Activated CD4-positive, alpha-beta T cell treated with anti-CD3 and anti-CD28 coated beads, Interleukin-2, Interleukin-4, amounts not matched to agents 100 ng/mL and 50 ng/mL, durations not matched to agents 16 hours and 8 hours (primary cell): ENCODE measurements at regions not wholly inside any gene's neighbourhood (a gene's known extent, or its start where the extent isn't known, plus 50 kb on each side); places are given as distances from the start of the nearest gene placed in this dataset.
"Not testable (repeated sequence)": the region's sequence is repeated elsewhere in the genome, so short reads cannot be mapped to it uniquely, and the experiment has no call there.

Source experiments
- DNase-seq: peaks from one replicate; pipeline ENCODE4 v3.0.0-alpha.2; 2020; ENCODE audit warnings: low spot score

DNA sequence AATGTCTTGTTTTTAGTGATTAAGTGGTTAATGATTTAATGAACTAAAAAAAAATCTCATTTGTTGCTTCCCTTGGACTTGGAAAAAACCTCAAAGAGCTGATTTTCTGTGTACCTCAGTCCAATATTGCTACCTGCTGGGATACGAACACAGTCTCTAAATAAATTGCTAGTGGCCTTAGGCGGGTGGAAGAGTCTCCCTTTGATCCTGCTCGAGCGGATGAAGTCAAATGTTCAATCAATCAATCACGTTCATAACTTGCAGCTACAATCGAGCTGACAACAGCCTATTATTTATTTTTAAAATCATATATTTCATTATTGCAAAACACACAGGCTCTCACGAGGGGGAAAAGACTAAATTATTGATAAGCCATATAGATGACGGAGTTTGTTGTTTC lies 57.3 kb upstream of the HABP2 start:
- no peak for DNase-seq

DNA sequence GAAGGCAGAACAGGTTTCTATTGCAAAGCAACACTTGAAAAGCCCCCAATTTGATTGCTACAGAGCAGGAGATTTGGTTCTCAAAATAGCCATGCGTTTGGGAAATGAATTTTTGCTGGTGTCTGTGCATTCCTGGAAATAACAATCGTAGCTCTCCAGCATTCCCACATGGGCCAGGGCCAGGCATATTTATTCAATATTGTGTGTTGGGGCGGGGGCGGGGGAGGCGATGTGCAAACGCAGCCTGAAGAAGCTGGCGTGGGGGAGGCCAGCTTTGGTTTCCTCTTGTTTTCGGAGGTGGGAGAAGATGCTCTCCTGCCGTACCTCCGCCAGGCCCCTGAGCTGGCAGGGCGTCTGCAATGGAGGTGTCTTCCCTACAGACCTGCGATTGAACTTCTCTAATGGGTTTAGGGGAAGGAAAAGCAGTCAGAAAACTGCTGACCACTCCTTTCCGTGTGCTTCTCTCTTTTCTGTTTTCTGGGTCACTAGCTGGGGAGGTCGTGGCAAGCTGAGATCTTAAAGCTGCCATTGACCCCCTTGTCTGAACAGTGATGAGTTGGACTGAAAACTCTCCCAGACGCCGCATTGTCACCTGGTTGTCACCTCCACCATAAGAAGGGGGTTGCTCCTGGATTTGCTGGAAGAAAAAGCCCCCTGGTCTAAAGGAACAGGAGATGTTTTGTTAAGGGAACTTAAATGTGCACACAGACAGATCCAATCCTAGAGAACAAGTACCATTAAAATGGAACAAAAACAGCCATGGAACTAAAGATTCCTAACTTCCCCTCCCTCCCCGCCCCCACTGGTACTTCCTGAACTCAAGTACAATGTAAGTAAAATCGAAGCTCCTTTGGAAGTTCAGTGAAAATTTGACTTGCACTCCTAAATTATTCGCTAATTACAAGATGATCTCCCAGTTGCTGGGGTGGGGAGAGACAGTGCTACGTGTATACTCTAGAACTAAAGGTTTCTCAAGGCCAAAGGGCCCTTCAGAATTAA lies 56.4 kb upstream of the HABP2 start:
- no peak for DNase-seq

DNA sequence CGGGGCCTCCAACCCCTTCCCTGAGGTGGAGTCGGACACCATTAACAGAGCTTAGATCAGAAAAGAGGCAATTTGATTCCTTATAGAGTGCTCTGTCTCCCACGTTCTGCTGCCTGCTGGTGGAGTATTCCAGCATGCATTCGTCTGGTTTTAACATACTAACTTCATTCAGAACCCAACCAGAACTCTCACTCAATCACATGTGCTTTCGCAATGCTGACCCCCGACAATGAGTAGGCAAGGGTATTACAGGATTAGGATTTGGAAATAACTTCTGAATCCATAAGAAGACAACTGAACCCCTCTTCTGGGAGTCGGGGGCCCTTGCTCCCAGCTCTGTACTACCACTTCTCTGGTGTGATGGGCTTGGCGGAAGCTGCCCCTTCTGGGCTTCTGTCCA lies 55.7 kb upstream of the HABP2 start:
- DNase-seq: no peak

DNA sequence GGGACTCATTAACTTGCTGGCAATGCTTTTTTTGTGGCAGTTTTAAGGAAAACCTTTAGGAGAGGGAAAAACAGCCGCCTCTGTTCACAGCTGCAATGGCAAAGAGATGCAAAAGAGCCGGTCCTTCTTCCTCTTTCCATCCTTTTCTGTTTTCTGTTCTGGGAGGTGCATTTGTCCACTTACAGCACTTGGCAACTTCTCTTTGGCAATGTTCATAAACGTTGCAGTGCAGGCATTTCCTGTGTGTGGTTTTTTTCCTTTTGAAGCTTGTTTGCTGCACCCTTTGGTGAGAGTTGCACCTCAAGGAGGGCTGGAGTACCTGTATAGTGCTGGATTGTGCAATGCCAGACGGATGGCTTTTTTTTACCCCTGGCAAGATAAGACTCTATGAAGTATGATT lies 53.9 kb upstream of the HABP2 start:
- DNase-seq: no peak

DNA sequence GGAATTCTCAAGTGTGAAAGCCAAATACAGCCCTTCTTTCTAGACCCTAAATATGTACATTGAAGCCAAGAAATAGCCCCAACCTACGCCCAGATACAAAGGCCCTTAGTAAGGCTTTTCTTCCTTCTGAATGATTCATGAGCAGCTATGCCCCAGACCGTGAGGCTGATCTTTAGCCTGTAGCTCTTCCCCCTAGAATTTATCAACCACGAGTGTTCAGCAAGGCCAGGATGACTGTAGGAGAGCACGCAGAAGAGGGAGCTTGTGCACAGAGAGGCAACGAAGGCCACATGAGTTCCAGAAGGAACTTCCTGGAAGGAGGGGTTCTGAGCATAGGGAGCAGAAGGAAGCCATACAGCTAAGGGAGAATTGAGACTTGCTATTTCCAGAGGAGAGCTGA lies 53.0 kb upstream of the HABP2 start:
- DNase-seq: no peak

DNA sequence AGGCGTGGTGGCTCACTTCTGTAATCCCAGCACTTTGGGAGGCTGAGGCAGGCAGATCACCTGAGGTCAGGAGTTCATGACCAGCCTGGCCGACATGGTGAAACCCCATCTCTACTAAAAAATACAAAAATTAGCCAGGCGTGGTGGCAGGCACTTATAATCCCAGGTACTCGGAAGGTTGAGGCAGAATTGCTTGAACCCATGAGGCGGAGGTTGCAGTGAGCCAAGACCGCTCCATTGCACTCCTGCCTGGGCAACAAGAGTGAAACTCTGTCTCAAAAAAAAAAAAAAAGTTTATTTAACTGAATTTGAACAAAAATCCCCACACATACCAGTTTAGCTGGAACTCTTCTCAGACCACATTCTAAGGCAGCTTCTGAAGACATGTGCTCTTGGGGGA lies 51.8 kb upstream of the HABP2 start:
- not testable (repeated sequence) for DNase-seq
